ENCODE measurements at regions not wholly inside any gene's neighbourhood (a gene's known extent, or its start where the extent isn't known, plus 50 kb on each side); places are given as distances from the start of the nearest gene placed in this dataset.
"Not testable (repeated sequence)": the region's sequence is repeated elsewhere in the genome, so short reads cannot be mapped to it uniquely, and the experiment has no call there.

DNA sequence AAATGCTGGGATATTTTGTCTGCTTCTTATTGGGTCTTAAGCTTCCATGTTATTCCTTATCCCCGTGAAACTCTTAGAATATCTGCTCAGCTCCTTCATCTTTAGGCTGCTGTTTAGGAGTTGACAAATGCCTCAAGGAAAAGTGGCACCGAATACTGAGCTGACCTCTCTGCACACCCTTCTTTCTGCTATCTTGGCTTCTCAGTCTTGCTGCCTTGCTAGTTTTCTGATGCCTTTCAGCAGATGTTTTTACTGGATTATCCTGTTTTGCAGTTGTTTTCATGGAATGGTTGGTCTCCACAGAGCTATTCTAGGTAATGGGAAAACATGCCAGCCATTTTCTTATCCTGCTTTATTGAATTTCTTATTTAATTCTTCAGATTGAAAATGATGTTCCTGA lies 86.3 kb downstream of the GYPE start:
- no peak for DNase-seq (ENCODE audit: low read depth)

DNA sequence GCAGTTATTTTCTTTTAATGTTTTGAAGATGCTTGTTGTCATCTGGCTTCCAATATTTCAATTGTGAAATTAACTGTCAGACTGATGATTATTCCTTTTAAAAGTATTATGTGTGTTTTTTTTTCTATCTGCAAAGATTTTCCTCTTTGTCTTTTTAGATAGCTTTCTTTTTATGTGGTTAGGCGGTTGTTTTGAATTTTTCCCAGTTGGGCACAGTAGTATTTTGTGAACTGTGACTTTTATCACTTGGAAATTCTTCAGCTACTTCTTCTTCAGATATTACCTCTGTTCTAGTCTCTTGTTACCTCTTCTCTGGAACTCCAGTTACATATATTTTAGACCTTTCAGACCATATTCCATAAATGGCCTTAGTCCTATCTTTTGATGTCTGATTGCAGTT lies 87.5 kb downstream of the GYPE start:
- not testable (repeated sequence) for DNase-seq (ENCODE audit: low read depth)

DNA sequence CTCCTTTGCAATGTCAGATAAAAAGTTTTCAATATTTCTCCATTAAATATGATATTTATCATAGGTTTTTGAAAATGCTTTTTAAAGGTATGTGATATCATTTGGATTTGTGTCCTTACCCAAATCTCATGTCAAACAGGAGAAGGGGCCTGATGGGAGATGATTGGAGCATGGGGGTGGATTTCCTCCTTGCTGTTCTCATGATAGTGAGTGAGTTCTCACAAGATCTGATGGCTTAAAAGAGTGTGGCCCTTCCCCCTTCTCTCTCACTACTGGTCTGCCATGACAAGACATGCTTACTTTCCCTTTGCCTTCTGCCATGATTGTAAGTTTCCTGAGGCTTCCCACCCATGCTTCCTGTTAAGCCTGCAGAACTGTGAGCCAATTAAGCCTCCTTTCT lies 90.0 kb downstream of the GYPE start:
- DNase-seq (ENCODE audit: low read depth) = not testable (repeated sequence)

DNA sequence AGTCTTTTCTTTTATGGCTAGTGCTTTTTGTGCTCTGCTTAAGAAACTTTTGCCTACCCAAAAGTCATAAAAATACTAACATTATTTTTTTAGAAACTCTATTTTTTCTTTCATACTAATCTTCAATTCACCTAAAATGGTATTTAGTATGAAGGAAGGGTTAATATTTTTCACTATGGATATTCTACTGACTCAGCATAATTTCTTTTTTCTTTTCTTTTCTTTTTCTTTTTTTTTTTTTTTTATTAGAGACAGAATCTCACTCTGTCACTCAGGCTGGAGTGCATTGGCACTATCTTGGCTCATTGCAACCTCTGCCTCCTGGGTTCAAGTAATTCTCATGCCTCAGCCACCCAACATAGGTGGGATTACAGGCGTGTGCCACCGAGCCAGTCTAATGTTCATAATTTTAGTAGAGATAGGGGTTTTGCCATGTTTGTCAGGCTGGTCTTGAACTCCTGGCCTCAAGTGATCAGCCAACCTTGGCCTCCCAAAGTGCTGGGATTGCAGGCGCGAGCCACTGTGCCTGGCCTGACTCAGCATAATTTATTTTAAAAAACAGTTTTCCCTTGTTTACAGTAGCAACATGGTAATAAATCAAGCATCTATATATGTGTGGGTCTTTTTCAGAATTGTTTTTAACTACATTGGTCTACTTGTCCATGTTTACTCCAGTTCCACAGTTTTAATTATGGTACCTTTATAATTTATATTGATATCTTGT lies 91.8 kb downstream of the GYPE start:
- not testable (repeated sequence) for DNase-seq (ENCODE audit: low read depth)

DNA sequence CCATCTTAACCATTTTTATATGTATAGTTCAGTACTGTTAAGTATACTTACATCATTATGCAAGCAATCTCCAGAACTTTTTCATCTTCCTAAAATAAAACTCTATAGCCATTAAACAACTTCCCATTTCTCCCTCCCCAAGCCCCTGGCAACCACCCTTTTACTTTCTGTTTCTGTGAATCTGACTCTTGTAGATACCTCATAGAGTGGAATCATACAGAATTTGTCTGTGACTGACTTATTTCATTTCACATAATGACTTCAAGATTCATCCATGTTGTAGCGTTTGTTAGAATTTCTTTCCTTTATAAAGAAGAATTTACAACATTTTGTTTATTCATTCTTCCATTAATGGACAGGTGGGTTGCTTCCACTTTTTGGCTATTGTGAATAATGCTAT lies 91.2 kb upstream of the FREM3 start:
- DNase-seq (ENCODE audit: low read depth) = not testable (repeated sequence)

DNA sequence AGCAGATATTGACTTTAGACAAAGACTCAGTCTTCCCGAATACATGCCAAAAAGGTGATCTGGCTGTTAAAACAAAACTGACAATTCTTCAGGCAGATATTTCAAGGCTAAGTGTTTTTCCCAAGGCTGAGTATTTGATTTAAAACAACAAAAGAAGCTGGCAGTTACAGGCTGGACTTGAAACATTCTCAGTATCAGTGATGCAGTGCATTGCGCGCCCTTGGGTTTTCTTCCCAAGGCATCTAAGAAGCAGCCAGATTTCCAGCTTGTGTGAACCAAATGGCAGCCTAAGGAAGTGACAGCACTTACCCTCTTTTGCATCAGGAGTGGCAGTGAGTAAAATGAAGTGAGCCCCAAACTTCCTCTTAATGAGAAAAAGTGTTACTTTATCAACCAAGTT lies 90.0 kb upstream of the FREM3 start:
- not testable (repeated sequence) for DNase-seq (ENCODE audit: low read depth)

DNA sequence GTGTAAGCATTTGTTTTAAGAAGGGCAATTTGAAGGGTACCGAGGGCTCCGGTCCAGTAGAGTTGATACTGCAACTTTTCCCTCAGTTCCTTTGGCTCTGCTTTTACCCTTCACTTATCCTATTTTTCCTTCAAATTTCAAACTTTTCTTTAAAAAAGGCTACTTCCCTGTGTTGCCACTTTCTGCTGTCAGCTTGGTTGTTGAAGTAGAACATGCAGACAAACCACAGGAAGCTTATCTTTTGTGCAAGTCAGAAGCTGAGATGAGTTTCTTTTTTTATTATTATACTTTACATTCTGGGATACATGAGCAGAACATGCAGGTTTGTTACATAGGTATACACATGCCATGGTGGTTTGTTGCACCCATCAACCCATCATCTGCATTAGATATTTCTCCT lies 89.1 kb upstream of the FREM3 start:
- DNase-seq (ENCODE audit: low read depth) = not testable (repeated sequence)

DNA sequence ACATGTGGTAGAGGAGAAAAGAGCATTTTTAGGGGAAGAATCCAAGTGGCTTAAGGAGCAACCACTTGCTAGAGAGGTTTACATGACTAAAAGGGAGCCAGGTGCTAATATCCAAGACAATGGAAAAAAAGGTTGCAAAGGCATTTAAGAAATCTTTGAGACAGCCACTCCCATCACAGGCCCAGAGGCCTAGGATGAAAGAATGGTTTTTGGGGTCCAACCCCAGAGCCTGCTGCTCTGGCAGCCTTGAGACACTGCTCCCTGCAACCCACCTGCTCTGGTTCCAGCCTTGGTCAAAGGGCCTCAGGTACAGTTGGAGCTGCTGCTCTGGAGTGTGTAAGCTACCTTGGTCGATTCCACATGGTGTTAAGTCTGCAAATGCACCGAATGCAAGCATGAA lies 84.1 kb upstream of the FREM3 start:
- no peak for DNase-seq (ENCODE audit: low read depth)

DNA sequence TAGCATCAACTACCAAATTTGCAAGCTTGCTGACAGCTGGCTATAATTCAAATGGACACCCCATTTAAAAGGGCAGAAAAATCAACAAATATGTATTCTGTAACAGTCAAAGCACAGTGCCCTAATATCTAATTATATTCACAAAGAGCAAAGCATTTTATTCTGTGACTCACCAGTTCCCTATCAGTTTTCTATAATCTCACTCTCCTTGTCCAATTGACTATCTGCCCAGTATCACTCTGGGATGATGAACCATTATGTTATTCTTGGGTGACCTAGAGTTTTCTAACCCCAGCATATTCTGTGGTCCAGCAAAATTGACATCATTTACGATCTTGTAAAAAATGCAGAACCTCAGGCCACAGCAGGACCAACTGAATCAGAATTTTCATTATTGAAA lies 82.0 kb upstream of the FREM3 start:
- DNase-seq (ENCODE audit: low read depth) = no peak

DNA sequence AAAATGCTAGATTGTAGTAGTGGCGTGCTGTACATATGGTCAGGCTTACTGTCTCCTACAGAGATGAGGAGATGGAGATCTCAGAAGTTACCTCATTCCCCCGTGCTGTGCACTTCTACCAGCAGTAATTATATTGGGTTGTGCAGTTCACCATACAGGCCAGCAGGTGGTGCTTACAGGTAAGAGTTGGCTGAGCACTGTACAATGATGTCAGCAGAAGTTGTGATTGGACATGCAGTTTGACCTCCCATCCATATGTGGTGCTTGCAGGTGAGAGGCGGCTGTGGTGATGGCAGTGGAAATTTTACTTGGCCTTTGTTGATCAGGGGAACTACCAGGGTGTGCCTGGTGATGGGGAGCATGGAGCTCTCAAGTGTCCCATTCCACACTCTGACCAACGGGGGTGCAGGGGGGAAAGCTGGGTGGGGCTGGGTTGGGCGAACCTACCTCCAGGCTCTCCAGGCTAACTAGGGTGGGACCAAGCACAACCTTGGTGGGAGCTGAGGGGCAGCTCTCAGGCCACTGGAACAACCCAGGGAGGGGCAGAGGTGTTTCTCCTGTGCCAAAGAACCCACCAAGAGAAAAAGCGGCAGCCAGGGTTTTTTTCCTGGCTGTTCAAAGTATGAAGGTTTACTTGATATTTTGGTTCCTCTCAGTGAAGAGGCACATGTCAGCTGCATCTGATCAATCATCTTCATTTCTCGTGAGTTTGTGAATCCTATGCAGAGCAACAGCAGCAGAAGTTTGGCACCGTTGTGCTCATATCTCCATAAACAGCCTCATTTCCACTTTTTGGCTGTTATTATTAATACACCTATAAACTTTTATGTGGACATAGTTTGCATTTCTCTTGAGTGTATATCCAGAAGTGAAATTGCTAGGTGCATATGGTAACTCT lies 73.8 kb upstream of the FREM3 start:
- peak; percentile 4 for DNase-seq (ENCODE audit: low read depth)

DNA sequence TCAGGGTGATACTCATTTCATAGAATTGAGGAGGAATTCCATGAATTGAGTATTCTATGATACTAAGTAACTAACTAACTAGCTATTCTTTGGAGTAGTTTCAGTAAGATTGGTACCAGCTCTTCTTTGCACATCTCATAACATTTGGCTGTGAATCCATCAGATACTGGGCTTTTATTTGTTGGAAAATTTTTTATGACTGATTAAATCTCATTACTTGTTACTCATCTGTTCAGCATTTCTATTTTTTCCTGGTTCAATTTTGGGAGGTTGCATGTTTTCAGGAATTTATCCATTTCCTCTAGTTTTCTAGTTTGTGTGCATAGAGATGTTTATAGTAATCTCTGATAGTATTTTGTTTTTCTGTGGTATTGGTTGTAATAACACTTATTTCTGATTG lies 70.8 kb upstream of the FREM3 start:
- DNase-seq (ENCODE audit: low read depth) = no peak

DNA sequence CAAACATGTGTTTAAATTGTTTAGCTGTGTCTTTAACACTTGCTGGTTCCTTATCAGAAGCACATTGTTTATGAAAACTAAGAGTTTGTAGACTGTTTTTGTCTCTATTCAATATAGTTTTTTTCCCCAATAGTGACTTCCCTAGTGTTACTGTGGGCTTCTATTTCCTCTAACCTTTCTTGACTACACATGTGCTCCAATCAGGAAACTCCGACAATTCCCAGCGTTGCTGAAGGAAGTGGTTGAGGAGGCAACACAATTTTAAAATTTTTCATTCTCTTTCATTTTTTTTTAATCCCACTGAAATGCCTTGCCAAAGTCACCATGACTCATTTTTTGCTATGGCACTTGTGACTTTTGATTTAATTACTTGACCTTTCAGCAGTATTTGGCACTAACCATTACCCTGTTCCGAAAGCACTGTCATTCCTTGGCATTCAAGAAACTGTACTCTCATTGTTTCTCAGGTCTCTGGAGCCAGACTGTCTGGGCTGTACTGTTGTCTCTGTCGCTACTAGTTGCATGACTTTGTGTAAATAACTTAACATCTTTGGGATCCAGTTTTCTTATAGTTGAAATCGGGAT lies 67.6 kb upstream of the FREM3 start:
- no peak for DNase-seq (ENCODE audit: low read depth)

DNA sequence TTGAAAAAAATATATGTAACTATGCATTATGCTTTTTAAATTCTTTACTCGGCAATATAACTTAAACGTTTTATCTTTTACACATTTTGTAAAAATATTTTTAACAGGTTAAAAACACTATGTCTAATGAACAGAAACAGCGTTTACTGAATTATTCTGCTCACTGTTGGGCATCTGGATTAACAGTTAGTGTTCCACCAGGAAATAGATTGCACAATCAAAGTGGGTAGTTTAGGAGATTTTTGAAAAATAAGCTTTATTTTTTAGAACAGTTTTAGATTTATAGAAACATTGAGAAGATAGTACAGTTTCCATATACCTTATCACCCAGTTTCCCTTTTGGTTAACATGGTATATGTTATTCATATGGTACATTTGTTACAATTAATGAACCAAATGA lies 63.1 kb upstream of the FREM3 start:
- no peak for DNase-seq (ENCODE audit: low read depth)

DNA sequence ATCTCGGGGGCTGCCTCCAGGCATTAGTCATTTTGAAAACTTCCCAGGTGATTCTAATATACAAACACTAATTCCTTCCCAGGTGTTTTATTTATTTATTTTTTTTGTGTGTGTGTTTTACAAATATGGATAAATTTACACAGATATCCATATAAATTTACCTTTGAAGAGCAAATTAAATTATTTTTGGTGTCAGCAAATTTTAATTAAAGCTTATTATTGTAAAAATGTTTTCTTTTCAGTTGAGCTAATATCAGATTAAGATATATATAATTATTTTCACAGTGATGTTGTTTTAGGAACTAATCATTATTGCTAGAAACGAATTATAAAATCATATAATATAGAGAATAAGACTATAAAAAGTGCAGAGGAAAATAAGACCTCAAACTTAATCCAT lies 62.0 kb upstream of the FREM3 start:
- no peak for DNase-seq (ENCODE audit: low read depth)
